SU-DHL-6 (cell line): ENCODE measurements at regions not wholly inside any gene's neighbourhood (a gene's known extent, or its start where the extent isn't known, plus 50 kb on each side); places are given as distances from the start of the nearest gene placed in this dataset.

Experiments
- H2AFZ ChIP-seq: fragments of 200-600 bp; sonication (generic); 2 replicates; pipeline ENCODE4 v1.6.1; 2014; ENCODE audit warnings: low read depth, mild to moderate bottlenecking, moderate library complexity, mixed read lengths, antibody characterized with exemption, low read length; ENCODE audit not compliant: severe bottlenecking
- H3F3A ChIP-seq: fragments of 200-600 bp; shearing (Covaris generic); 2 replicates; pipeline ENCODE4 v1.6.0; 2016; ENCODE audit warnings: antibody characterized with exemption, mild to moderate bottlenecking; ENCODE audit not compliant: insufficient read depth
- H3K27ac ChIP-seq: fragments of 200-600 bp; sonication (generic); 2 replicates; pipeline ENCODE4 v1.5.1; 2016; ENCODE audit warnings: low read depth, mild to moderate bottlenecking, low read length, moderate library complexity, mixed read lengths
- H3K27me3 ChIP-seq: fragments of 200-600 bp; sonication (generic), shearing (Covaris generic); 2 replicates; pipeline ENCODE4 v1.6.0; 2014; ENCODE audit warnings: mild to moderate bottlenecking, low read length
- H3K36me3 ChIP-seq: fragments of 200-600 bp; sonication (generic); 2 replicates; pipeline ENCODE4 v1.6.1; 2014; ENCODE audit warnings: mild to moderate bottlenecking, low read length, mixed read lengths
- H3K4me2 ChIP-seq: fragments of 300-600, 200-600 bp; shearing (Covaris generic), sonication (generic); 2 replicates; pipeline ENCODE4 v1.6.0; 2014; ENCODE audit warnings: low read length, low read depth, mild to moderate bottlenecking; ENCODE audit not compliant: poor library complexity, severe bottlenecking
- H3K4me3 ChIP-seq: fragments of 200-600 bp; sonication (generic); 2 replicates; pipeline ENCODE4 v1.5.1; 2014; ENCODE audit warnings: antibody characterized with exemption, low read length, mild to moderate bottlenecking, mixed read lengths; ENCODE audit not compliant: insufficient read depth, poor library complexity, severe bottlenecking
- H3K79me2 ChIP-seq: fragments of 200-600 bp; sonication (generic); 2 replicates; pipeline ENCODE4 v1.6.1; 2014; ENCODE audit warnings: mild to moderate bottlenecking, low read length, moderate library complexity; ENCODE audit not compliant: insufficient read depth
- H3K9ac ChIP-seq: fragments of 200-600 bp; sonication (generic); 2 replicates; pipeline ENCODE4 v1.7.0; 2014; ENCODE audit warnings: mild to moderate bottlenecking, low read length
- H3K9me2 ChIP-seq: fragments of 200-600 bp; sonication (generic); replicated peaks from 2 replicates; pipeline ENCODE4 v1.6.1; 2014; ENCODE audit warnings: low read length; ENCODE audit not compliant: insufficient read depth
- H3K9me3 ChIP-seq: fragments of 200-600 bp; sonication (generic); 2 replicates; pipeline ENCODE4 v1.6.1; 2014; ENCODE audit warnings: low read length, mixed read lengths; ENCODE audit not compliant: insufficient read depth
- H4K20me1 ChIP-seq: fragments of 200-600 bp; sonication (generic); 2 replicates; pipeline ENCODE4 v1.6.1; 2014; ENCODE audit warnings: low read depth, mild to moderate bottlenecking, antibody characterized with exemption, low read length, moderate library complexity, mixed read lengths
- CTCF ChIP-seq: fragments of 200-600 bp; sonication (generic); IDR thresholded peaks from one replicate; pipeline ENCODE4 v1.5.1; 2017; ENCODE audit warnings: antibody characterized with exemption, mild to moderate bottlenecking, low read length, moderate library complexity; ENCODE audit not compliant: insufficient read depth, poor library complexity, severe bottlenecking
- EZH2phosphoT487 ChIP-seq: fragments of 200-600 bp; sonication (generic), shearing (Covaris generic); conservative IDR thresholded peaks from 2 replicates; pipeline ENCODE4 v1.6.1; 2018; ENCODE audit warnings: mild to moderate bottlenecking, antibody characterized with exemption, low read length, moderate library complexity, mixed read lengths

- Histone ChIP-seq H3K4me3 (no peak overlapping the region), H3K27me3 (no peaks in the 10 kb centered on the region), H2AFZ (no peak overlapping the region), H4K20me1 (no peaks in the 10 kb centered on the region), H3K79me2 (no peaks in the 10 kb centered on the region), H3K4me2 (no peak overlapping the region), H3K27ac (no peak overlapping the region), H3K36me3 (no peaks in the 10 kb centered on the region), H3F3A (no peaks in the 10 kb centered on the region), H3K9me2 (no peaks in the 10 kb centered on the region), H3K9me3 (no peaks in the 10 kb centered on the region), H3K9ac (no peak overlapping the region)
- TF ChIP-seq EZH2phosphoT487 (no peak), CTCF (no peak)
These were observed 206.5 kb downstream of the ABCC12 start for GRCh38 chr16:47949276-47949675.

- Histone ChIP-seq H3F3A (no peaks in the 10 kb centered on the region), H3K79me2 (no peaks in the 10 kb centered on the region), H3K4me3 (no peak overlapping the region), H2AFZ (no peak overlapping the region), H3K27ac (no peak overlapping the region), H3K4me2 (no peak overlapping the region), H3K9me3 (no peaks in the 10 kb centered on the region), H4K20me1 (no peaks in the 10 kb centered on the region), H3K9me2 (no peaks in the 10 kb centered on the region), H3K36me3 (no peaks in the 10 kb centered on the region), H3K27me3 (no peaks in the 10 kb centered on the region), H3K9ac (no peak overlapping the region)
- TF ChIP-seq EZH2phosphoT487 = no peak
- no peak for TF ChIP-seq CTCF
These were observed 208.1 kb downstream of the ABCC12 start for GRCh38 chr16:47947723-47948122.

DNA sequence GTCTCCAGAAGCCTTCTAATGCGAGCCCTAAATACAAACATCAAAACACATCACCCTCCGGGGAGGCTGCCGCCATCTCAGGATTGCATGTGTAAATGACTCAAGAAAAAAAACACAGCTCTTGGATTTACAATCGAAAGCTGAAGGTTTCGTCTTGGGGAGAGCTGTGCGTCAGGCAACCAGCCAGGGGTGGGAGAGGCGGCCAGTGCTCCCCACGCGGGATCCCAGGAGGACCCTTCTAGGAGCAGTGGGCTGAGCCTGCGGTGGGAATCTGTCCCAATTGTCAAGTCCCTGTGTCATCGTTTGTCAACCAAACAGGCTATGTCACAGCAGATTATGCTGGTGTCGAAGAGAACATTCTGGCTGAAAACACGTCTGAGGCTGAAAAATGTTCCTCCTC is 209.7 kb downstream of the ABCC12 start:
- no peaks in the 10 kb centered on the region for H3K9me3 ChIP-seq
- no peak overlapping the region for H2AFZ ChIP-seq
- no peak overlapping the region for H3K4me3 ChIP-seq
- H3K79me2 ChIP-seq = no peaks in the 10 kb centered on the region
- H3K9ac ChIP-seq = no peak overlapping the region
- no peak overlapping the region for H3K4me2 ChIP-seq
- H3F3A ChIP-seq = no peaks in the 10 kb centered on the region
- H3K27me3 ChIP-seq = no peaks in the 10 kb centered on the region
- H3K27ac ChIP-seq = no peak overlapping the region
- no peaks in the 10 kb centered on the region for H3K36me3 ChIP-seq
- H3K9me2 ChIP-seq = no peaks in the 10 kb centered on the region
- TF ChIP-seq EZH2phosphoT487 (no peak), CTCF (no peak)
- H4K20me1 ChIP-seq = no peaks in the 10 kb centered on the region

DNA sequence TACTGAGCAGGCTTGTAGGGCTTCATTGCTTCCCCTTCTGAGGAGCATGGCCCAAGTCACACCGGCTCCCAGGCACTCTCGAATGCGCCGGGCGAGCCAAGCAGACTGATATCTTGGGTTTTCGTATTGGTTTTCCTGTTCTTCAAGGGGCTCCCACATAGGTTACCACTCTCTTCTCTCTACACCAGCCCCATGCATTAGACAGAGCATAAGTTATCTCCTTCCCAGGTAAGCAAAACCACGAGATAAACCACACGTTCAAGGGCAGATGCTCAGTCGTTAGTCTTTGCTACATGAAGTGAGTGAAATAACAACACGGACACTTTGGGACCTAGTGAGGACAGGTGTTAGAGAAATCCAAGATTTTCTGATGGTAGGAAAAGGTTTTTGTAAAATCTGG is 211.2 kb downstream of the ABCC12 start:
- Histone ChIP-seq H3K4me3 (no peak overlapping the region), H3K9me2 (no peaks in the 10 kb centered on the region), H3K36me3 (no peaks in the 10 kb centered on the region), H3K9me3 (no peaks in the 10 kb centered on the region), H3K4me2 (no peak overlapping the region), H3F3A (no peaks in the 10 kb centered on the region), H3K79me2 (no peaks in the 10 kb centered on the region), H3K9ac (no peak overlapping the region), H3K27ac (no peak overlapping the region), H2AFZ (no peak overlapping the region), H4K20me1 (no peaks in the 10 kb centered on the region), H3K27me3 (no peaks in the 10 kb centered on the region)
- TF ChIP-seq EZH2phosphoT487 = no peak
- no peak for TF ChIP-seq CTCF
